GM10248 (cell line): ENCODE measurements at regions not wholly inside any gene's neighbourhood (a gene's known extent, or its start where the extent isn't known, plus 50 kb on each side); places are given as distances from the start of the nearest gene placed in this dataset.

Experiments used
- CTCF ChIA-PET: fragments of 300-600 bp; sonication (Branson Sonifier 250); formaldehyde crosslinking; extraction: SDS; loops from one replicate; lab custom pipeline; 2021; ENCODE audit warnings: antibody characterized with exemption; lab: Yijun Ruan, JAX
- POLR2A ChIA-PET: fragments of 350-650 bp; sonication (Branson Sonifier 250); formaldehyde crosslinking; extraction: SDS; loops from one replicate; lab custom pipeline; 2020; ENCODE audit warnings: antibody characterized with exemption; lab: Yijun Ruan, JAX
- DNase-seq: peaks from one replicate; pipeline ENCODE4 v3.0.0; 2012; ENCODE audit errors: extremely low spot score
- TF ChIP-seq, protein P1 (sequence below): IDR thresholded peaks from 2 replicates; pipeline ENCODE4 v1.5.1; 2012; ENCODE audit warnings: mild to moderate bottlenecking, low read depth; ENCODE audit errors: extremely low read depth, missing control alignments, control extremely low read depth

DNA sequence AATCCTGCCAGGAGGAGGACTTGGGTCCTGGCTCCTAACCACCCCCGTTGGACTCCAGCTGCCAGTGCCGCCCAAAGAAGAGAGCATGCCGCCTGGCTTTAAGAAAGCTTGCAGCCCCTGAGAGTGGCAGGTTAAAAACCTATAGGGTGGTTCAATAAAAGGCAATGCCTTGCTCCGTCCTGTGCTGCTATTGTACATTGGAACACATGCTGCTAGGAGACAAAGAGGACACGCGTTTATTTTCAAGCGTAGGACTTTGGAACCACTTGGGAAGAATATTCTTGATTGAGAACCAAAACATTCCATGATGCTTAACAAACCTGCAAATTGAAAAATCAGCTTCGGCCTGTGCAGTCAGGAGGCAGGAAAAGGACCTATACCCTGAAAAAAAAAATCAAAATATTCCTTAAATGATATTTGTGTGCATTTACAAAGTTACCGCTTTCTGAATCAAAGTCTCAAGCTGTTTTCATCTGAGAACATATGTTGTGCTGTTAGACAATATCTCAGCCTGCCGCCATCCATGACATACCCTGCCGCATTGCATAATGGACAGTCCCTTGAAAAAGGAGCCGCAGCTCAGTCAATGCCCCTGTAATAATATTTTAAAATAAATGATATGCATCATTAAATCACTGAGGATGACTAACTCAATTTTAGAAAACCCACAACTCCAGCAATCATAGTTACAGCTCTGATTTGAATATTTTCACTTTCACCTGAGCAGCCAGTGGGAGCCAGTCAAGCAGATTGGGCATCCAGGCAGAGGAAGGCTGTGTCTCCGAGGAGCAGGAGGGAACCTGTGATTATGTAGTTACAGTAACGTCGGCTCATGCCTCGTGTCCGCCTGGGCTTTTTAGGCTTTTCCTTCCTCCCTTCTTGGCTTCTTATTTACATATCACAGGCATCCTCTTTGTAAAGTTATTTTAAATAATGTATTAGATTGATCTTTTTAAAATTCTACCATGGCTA, 805.6 kb upstream of the FANCL start:
- TF ChIP-seq, protein P1, sequence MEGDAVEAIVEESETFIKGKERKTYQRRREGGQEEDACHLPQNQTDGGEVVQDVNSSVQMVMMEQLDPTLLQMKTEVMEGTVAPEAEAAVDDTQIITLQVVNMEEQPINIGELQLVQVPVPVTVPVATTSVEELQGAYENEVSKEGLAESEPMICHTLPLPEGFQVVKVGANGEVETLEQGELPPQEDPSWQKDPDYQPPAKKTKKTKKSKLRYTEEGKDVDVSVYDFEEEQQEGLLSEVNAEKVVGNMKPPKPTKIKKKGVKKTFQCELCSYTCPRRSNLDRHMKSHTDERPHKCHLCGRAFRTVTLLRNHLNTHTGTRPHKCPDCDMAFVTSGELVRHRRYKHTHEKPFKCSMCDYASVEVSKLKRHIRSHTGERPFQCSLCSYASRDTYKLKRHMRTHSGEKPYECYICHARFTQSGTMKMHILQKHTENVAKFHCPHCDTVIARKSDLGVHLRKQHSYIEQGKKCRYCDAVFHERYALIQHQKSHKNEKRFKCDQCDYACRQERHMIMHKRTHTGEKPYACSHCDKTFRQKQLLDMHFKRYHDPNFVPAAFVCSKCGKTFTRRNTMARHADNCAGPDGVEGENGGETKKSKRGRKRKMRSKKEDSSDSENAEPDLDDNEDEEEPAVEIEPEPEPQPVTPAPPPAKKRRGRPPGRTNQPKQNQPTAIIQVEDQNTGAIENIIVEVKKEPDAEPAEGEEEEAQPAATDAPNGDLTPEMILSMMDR = no peak
- POLR2A ChIA-PET = no interaction called here
- CTCF ChIA-PET = interaction anchor here (0.9 to 2.9 kb wide), 4 partner anchors 10 to 30 kb away, joined by 3 to 10 read pairs (median 4); no protein-coding TSS in a partner anchor
- no peak for DNase-seq

GRCh38 chr2:59044736-59045135, 803.6 kb upstream of the FANCL start:
- no peak for DNase-seq
- CTCF ChIA-PET = interaction anchor here (2.9 kb wide), 1 partner anchor 20 kb away, joined by 10 read pairs; no protein-coding TSS in a partner anchor
- TF ChIP-seq, protein P1 = no peak
- POLR2A ChIA-PET = no interaction called here

DNA sequence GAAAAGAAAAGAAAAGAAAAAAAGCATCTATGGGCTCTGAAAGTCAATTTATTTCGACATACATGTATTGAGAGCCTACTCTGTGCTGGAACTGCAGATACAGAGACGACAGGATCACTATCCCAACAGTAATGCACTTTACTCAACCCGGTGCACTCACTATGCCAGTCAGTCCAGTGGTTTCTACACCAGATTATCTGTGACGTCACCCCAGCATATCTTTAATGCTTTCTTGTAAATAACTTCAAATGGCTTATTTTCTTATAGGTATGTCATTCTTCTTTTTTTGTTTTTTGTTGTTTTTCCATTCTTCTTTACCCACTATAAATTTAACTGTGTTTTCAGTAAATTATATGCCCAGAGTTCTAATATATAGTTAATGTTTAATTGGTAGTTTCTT, 800.0 kb upstream of the FANCL start:
- TF ChIP-seq, protein P1 = no peak
- ChIA-PET CTCF (interaction anchor here (1.2 kb wide), 1 partner anchor 16 kb away, joined by 5 read pairs; no protein-coding TSS in a partner anchor), POLR2A (no interaction called here)
- DNase-seq = no peak

- TF ChIP-seq, protein P1 = no peak
- ChIA-PET POLR2A (no interaction called here), CTCF (interaction anchor here (2.3 kb wide), 1 partner anchor 9 kb away, joined by 9 read pairs; no protein-coding TSS in a partner anchor)
- DNase-seq = no peak
These were observed 793.7 kb upstream of the FANCL start for GRCh38 chr2:59034837-59035236.

- POLR2A ChIA-PET = no interaction called here
- no peak for DNase-seq
- CTCF ChIA-PET = no interaction called here
- TF ChIP-seq, protein P1 = no peak
These were observed 793.0 kb upstream of the FANCL start for GRCh38 chr2:59034106-59034505.

DNA sequence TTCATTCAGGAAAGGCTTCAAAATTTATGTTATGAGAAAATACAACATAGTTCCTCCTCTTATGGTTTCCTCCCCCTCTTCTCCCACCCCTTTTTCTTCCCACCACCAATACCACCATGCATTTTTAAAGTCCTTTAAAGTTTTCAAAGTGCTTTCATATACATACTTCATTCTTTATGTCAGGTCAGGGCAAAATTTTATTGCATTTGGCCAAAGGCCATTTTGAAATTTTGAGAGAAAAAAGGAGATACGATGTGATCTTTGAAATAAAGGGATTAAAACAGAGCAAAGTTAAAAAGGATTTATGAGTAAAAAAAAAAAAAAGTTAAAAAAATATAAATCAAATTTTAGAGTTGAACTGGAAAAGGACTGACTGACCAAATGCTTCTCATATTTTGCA, 792.5 kb upstream of the FANCL start:
- TF ChIP-seq, protein P1 = no peak
- ChIA-PET CTCF (no interaction called here), POLR2A (no interaction called here)
- DNase-seq = no peak
